HCT116 (cell line): ENCODE measurements at regions not wholly inside any gene's neighbourhood (a gene's known extent, or its start where the extent isn't known, plus 50 kb on each side); places are given as distances from the start of the nearest gene placed in this dataset.

ENCODE experiments used
- CEBPB ChIP-seq: IDR thresholded peaks from 2 replicates; pipeline ENCODE4 v1.6.1; 2012; ENCODE audit warnings: low read depth
- EZH2 ChIP-seq: fragments of 200-600 bp; sonication (generic); IDR thresholded peaks from 2 replicates; pipeline ENCODE4 v1.6.1; 2017; ENCODE audit warnings: antibody characterized with exemption, mixed run types
- EZH2phosphoT487 ChIP-seq: fragments of 200-600 bp; IDR thresholded peaks from 2 replicates; pipeline ENCODE4 v1.6.1; 2018; ENCODE audit warnings: antibody characterized with exemption, borderline replicate concordance
- POLR2A ChIP-seq: IDR thresholded peaks from 2 replicates; pipeline ENCODE4 v1.7.0; 2011; ENCODE audit warnings: borderline replicate concordance; ENCODE audit not compliant: insufficient read depth, insufficient read length; ENCODE audit errors: extremely low read depth
- POLR2AphosphoS5 ChIP-seq: IDR thresholded peaks from 2 replicates; pipeline ENCODE4 v1.6.1; 2011; ENCODE audit warnings: mild to moderate bottlenecking, low read depth, low read length, moderate library complexity
- ZNF274 ChIP-seq: fragments of 200-500 bp; sonication (Bioruptor generic); IDR thresholded peaks from 2 replicates; pipeline ENCODE4 v1.6.1; 2014; ENCODE audit warnings: mild to moderate bottlenecking, low read depth, low read length, inconsistent platforms
- TF ChIP-seq, protein P1 (sequence below), 3 experiments: fragments of 200-600 bp in 1 of 3; sonication (generic) in 1 of 3; IDR thresholded peaks in 2 of 3; conservative IDR thresholded peaks in 1 of 3; 2 replicates each; pipeline ENCODE4 v1.5.1; 2012 to 2017; ENCODE audit warnings: low read depth in 2 of 3, low read length in 2 of 3, antibody characterized with exemption in 1 of 3, borderline replicate concordance in 1 of 3, control low read depth in 1 of 3, mild to moderate bottlenecking in 1 of 3, mixed read lengths in 1 of 3, mixed run types in 1 of 3, moderate library complexity in 1 of 3; ENCODE audit not compliant: insufficient read depth in 1 of 3

DNA sequence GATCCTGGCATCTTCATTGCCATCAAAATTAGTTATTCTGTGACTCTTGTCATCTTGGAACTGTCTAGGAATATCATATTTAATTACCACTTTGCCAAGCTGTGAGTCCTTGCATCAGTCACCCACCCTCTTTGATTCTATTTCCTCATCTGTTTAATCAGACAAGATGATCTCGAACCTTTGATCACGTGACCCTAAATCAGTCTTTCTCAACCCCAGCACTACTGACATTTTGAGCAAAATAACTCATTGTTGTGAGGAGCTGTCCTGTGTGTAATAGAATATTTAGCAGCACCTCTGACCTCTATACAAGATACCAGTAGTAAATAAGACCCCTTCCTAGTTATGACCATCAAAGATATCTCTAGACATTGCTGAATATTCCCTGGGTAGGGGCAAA lies 343.4 kb upstream of the ARPP21 start:
- TF ChIP-seq EZH2 (no peak), POLR2A (no peak), POLR2AphosphoS5 (no peak), ZNF274 (no peak), EZH2phosphoT487 (no peak), CEBPB (no peak)
- TF ChIP-seq, protein P1, sequence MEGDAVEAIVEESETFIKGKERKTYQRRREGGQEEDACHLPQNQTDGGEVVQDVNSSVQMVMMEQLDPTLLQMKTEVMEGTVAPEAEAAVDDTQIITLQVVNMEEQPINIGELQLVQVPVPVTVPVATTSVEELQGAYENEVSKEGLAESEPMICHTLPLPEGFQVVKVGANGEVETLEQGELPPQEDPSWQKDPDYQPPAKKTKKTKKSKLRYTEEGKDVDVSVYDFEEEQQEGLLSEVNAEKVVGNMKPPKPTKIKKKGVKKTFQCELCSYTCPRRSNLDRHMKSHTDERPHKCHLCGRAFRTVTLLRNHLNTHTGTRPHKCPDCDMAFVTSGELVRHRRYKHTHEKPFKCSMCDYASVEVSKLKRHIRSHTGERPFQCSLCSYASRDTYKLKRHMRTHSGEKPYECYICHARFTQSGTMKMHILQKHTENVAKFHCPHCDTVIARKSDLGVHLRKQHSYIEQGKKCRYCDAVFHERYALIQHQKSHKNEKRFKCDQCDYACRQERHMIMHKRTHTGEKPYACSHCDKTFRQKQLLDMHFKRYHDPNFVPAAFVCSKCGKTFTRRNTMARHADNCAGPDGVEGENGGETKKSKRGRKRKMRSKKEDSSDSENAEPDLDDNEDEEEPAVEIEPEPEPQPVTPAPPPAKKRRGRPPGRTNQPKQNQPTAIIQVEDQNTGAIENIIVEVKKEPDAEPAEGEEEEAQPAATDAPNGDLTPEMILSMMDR (IDR thresholded peaks at IDR 0.05 in 2 of 3, conservative IDR thresholded peaks at IDR 0.05 in 1 of 3; ENCODE audit: borderline replicate concordance in 1 of 3, insufficient read depth in 1 of 3, low read depth in 2 of 3, low read length in 2 of 3): no peak
